K562 (cell line): ENCODE measurements at regions not wholly inside any gene's neighbourhood (a gene's known extent, or its start where the extent isn't known, plus 50 kb on each side); places are given as distances from the start of the nearest gene placed in this dataset.

Experiments
- ATAC-seq: fragments of 200-7000 bp; cut with Tn5 transposase; 3 replicates; pipeline ENCODE4 v1.9.1; 2020; ENCODE audit warnings: moderate library complexity
- BruUV-seq: library from RNA; stranded (reverse); fragments of 400-500 nt; replicated peaks from 2 replicates; lab custom pipeline; 2021; lab: Mats Ljungman, UMichigan
- CTCF ChIA-PET: fragments of 300-600 bp; formaldehyde crosslinking; extraction: SDS; loops from one replicate; lab custom pipeline; 2021; ENCODE audit warnings: low intra/inter-chr PET ratio; lab: Yijun Ruan, JAX
- POLR2A ChIA-PET: fragments of 300-600, 350-650 bp; sonication (Branson Sonifier 250); formaldehyde crosslinking; extraction: SDS; loops from one replicate; lab custom pipeline; 2021; ENCODE audit warnings: antibody characterized with exemption, inconsistent platforms; lab: Yijun Ruan, JAX
- DNase-seq, 4 experiments: peaks; one replicate each; pipeline versions ENCODE4 v3.0.0 to v3.0.0-alpha.2; 2011 to 2018; ENCODE audit warnings: low spot score in 3 of 4, mixed read lengths in 3 of 4; ENCODE audit errors: extremely low read depth in 1 of 4
- FAIRE-seq: peaks from 2 replicates; lab custom pipeline; 2011; peaks lifted over from hg19 to GRCh38; lab: Jason Lieb, UNC
- H2AFZ ChIP-seq: 2 replicates; pipeline ENCODE4 v1.6.0; 2011; ENCODE audit warnings: low read depth, low read length, control low read depth, inconsistent platforms
- H3K27ac ChIP-seq: fragments of 200-600 bp; 3 replicates; pipeline ENCODE4 v1.8.0; 2011; ENCODE audit warnings: low read depth, mild to moderate bottlenecking, control low read depth, inconsistent platforms, low read length, moderate library complexity, mixed read lengths; ENCODE audit errors: extremely low read depth
- H3K27me3 ChIP-seq, 2 experiments: fragments of 300-600 bp in 1 of 2; 2 replicates in 1 of 2; 3 replicates in 1 of 2; pipeline versions ENCODE4 v1.6.0 to v1.8.0; 2011; ENCODE audit warnings: inconsistent platforms in 2 of 2, low read length in 2 of 2, mild to moderate bottlenecking in 1 of 2, mixed read lengths in 1 of 2, moderate library complexity in 1 of 2; ENCODE audit not compliant: control insufficient read depth in 2 of 2, insufficient read depth in 2 of 2
- H3K36me3 ChIP-seq: fragments of 300-600 bp; 3 replicates; pipeline ENCODE4 v1.8.0; 2011; ENCODE audit warnings: mild to moderate bottlenecking, low read length, inconsistent platforms; ENCODE audit not compliant: control insufficient read depth, insufficient read depth
- H3K4me1 ChIP-seq, 2 experiments: fragments of 200-600 bp in 1 of 2; replicated peaks in 1 of 2; 2 replicates in 1 of 2; 3 replicates in 1 of 2; pipeline versions ENCODE4 v1.5.1 to v1.8.0; 2011; ENCODE audit warnings: inconsistent platforms in 2 of 2, low read length in 2 of 2, mild to moderate bottlenecking in 1 of 2, mixed read lengths in 1 of 2, moderate library complexity in 1 of 2; ENCODE audit not compliant: control insufficient read depth in 2 of 2, insufficient read depth in 2 of 2
- H3K4me2 ChIP-seq: 2 replicates; pipeline ENCODE4 v1.6.1; 2011; ENCODE audit warnings: low read length, control low read depth, inconsistent platforms, mixed read lengths; ENCODE audit not compliant: insufficient read depth
- H3K4me3 ChIP-seq: fragments of 200-600 bp; sonication (generic), shearing (Covaris generic); 2 replicates; pipeline ENCODE4 v1.5.1; 2016; ENCODE audit warnings: control low read depth, inconsistent platforms
- H3K79me2 ChIP-seq: fragments of 200-600 bp; 3 replicates; pipeline ENCODE4 v1.8.0; 2011; ENCODE audit warnings: low read length, inconsistent platforms; ENCODE audit not compliant: control insufficient read depth, insufficient read depth
- H3K9ac ChIP-seq, 2 experiments: 2 replicates each; pipeline versions ENCODE4 v1.6.0 to v1.6.1; 2011; ENCODE audit warnings: low read depth in 2 of 2, low read length in 2 of 2, control low read depth in 1 of 2, inconsistent platforms in 1 of 2, mild to moderate bottlenecking in 1 of 2, mixed read lengths in 1 of 2; ENCODE audit not compliant: insufficient read depth in 1 of 2
- H3K9me1 ChIP-seq: one replicate; pipeline ENCODE4 v1.6.0; 2011; ENCODE audit warnings: inconsistent platforms, mild to moderate bottlenecking, low read length, moderate library complexity; ENCODE audit not compliant: control insufficient read depth, insufficient read depth
- H3K9me3 ChIP-seq: replicated peaks from 2 replicates; pipeline ENCODE4 v1.5.1; 2011; ENCODE audit warnings: low read depth, low read length, inconsistent platforms; ENCODE audit not compliant: control insufficient read depth, insufficient read depth
- H4K20me1 ChIP-seq: replicated peaks from 2 replicates; pipeline ENCODE4 v1.6.1; 2011; ENCODE audit warnings: low read length, inconsistent platforms, mixed read lengths; ENCODE audit not compliant: control insufficient read depth, insufficient read depth
- GTF3C2 ChIP-seq: IDR thresholded peaks from 3 replicates; pipeline ENCODE4 v1.6.1; 2011; ENCODE audit warnings: borderline replicate concordance, mild to moderate bottlenecking, moderate library complexity; ENCODE audit not compliant: insufficient read length; ENCODE audit errors: extremely low read depth
- HNRNPLL ChIP-seq: fragments of 200-400 bp; formaldehyde crosslinking; IDR thresholded peaks from 2 replicates; pipeline ENCODE4 v1.6.1; 2017; ENCODE audit warnings: low read length, low read depth, mild to moderate bottlenecking; ENCODE audit not compliant: poor library complexity, severe bottlenecking
- MECOM ChIP-seq: fragments of 250-450 bp; sonication (Bioruptor Pico); IDR thresholded peaks from 2 replicates; pipeline ENCODE4 v1.8.0; 2022; ENCODE audit warnings: inconsistent platforms
- PRMT5 ChIP-seq: sonication (generic); formaldehyde crosslinking; IDR thresholded peaks from 2 replicates; pipeline ENCODE4 v1.5.0; 2020; ENCODE audit warnings: missing genetic modification reagents
- SUPT5H ChIP-seq: fragments of 450-650 bp; IDR thresholded peaks from 2 replicates; pipeline ENCODE4 v1.6.1; 2016
- ZFX ChIP-seq: sonication (generic); formaldehyde crosslinking; IDR thresholded peaks from 2 replicates; pipeline ENCODE4 v1.8.0; 2022; ENCODE audit warnings: mild to moderate bottlenecking, missing genetic modification reagents, moderate library complexity
- ZNF24 ChIP-seq: fragments of 450-650 bp; IDR thresholded peaks from 2 replicates; pipeline ENCODE4 v1.6.1; 2016
- ZNF57 ChIP-seq: fragments of 450-650 bp; formaldehyde crosslinking; IDR thresholded peaks from 2 replicates; pipeline ENCODE4 v1.4.0; 2020; ENCODE audit warnings: mild to moderate bottlenecking, moderate library complexity
- ZNF707 ChIP-seq: fragments of 250-450 bp; sonication (Bioruptor Pico); conservative IDR thresholded peaks from 2 replicates; pipeline ENCODE4 v1.8.0; 2022; ENCODE audit warnings: inconsistent platforms, mild to moderate bottlenecking, moderate library complexity
- WGBS: fragments of 100-300 bp; shearing (Covaris generic); methylation state at CpG from one replicate; pipeline ENCODE4 v1.1.6; 2016; ENCODE audit warnings: low coverage, mixed read lengths; ENCODE audit not compliant: insufficient coverage; ENCODE audit errors: missing lambda C conversion rate; 5-methylcytosine and 5-hydroxymethylcytosine counted together
- in situ Hi-C: fragments of 300-500 bp; cut with MboI; formaldehyde crosslinking; loops from 4 replicates; pipeline ENCODE4 v1.15.0; 2018; ENCODE audit warnings: inconsistent platforms, mixed read lengths
- intact Hi-C: fragments of 100-400 bp; cut with micrococcal nuclease; formaldehyde crosslinking; loops from 2 replicates; pipeline ENCODE4 v1.14.2; 2022

DNA sequence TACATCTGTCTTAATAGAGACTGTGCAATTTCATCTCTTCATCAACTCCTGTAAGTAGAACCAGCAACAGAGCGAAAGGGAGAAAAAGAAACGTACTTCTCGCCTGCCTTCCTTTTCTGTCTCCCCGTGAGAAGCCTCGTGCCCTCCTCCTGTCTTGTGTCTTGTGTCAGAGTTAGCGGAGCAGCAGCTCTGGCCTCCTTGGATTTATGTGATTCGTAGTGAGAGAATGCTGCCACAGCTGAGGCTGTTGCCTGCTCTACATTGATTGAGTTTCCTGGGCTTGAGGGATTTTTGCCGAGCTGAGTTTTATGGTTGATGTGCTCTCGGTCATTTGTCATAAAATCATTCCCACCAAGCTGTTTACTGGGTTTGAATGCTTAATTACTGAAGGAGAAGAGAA is 579.1 kb upstream of the RBFOX1 start:
- POLR2A ChIA-PET, result no interaction called here
- WGBS, result 3% methylated on average over 9 of the region's 9 CpGs
- Histone ChIP-seq H2AFZ (no peak overlapping the region), H3K27ac (no peak overlapping the region), H3K4me1 (no peaks in the 10 kb centered on the region; a peak in 1 of 5 replicates), H3K4me3 (no peak overlapping the region), H3K9me3 (no peaks in the 10 kb centered on the region), H3K36me3 (no peaks in the 10 kb centered on the region), H3K9me1 (no peaks in the 10 kb centered on the region), H3K27me3 (no peaks in the 10 kb centered on the region), H4K20me1 (no peaks in the 10 kb centered on the region), H3K4me2 (no peak overlapping the region), H3K9ac (no peak overlapping the region), H3K79me2 (no peaks in the 10 kb centered on the region)
- intact Hi-C loops, result no loop called here
- DNase-seq (no peak), FAIRE-seq (no peak), ATAC-seq (no peak)
- in situ Hi-C loops, result no loop called here
- CTCF ChIA-PET, result no interaction called here
- TF ChIP-seq ZFX (CRISPR knock-in tag) (no peak), ZNF57 (no peak), ZNF24 (no peak), SUPT5H (no peak), HNRNPLL (no peak), MECOM (CRISPR knock-in tag) (no peak), ZNF707 (CRISPR knock-in tag) (no peak), GTF3C2 (no peak), PRMT5 (CRISPR knock-in tag) (no peak)
- BruUV-seq, result no TSS peak
